Mesodermal cell (in vitro differentiated cells): ENCODE measurements at regions not wholly inside any gene's neighbourhood (a gene's known extent, or its start where the extent isn't known, plus 50 kb on each side); places are given as distances from the start of the nearest gene placed in this dataset.

ENCODE experiments used
- H3K27ac ChIP-seq: 2 replicates; pipeline ENCODE4 v1.7.0; 2013; ENCODE audit warnings: mild to moderate bottlenecking, low read depth, low read length, moderate library complexity; ENCODE audit not compliant: severe bottlenecking
- H3K36me3 ChIP-seq: 2 replicates; pipeline ENCODE4 v1.7.1; 2013; ENCODE audit warnings: mild to moderate bottlenecking, low read length, moderate library complexity; ENCODE audit not compliant: control insufficient read depth, insufficient read depth
- H3K4me1 ChIP-seq: one replicate; pipeline ENCODE4 v1.7.1; 2013; ENCODE audit warnings: mild to moderate bottlenecking, low read length; ENCODE audit not compliant: insufficient read depth, control insufficient read depth, poor library complexity, severe bottlenecking
- H3K4me3 ChIP-seq: 2 replicates; pipeline ENCODE4 v1.7.0; 2013; ENCODE audit warnings: low read length, control low read depth, mild to moderate bottlenecking; ENCODE audit not compliant: insufficient read depth, poor library complexity, severe bottlenecking; ENCODE audit errors: extremely low read depth
- H3K9me3 ChIP-seq: 2 replicates; pipeline ENCODE4 v1.7.1; 2013; ENCODE audit warnings: mild to moderate bottlenecking, low read length, moderate library complexity; ENCODE audit not compliant: control insufficient read depth
- WGBS, 2 experiments: methylation state at CpG; one replicate each; pipeline ENCODE4 v1.1.5; 2013; ENCODE audit warnings: missing lambda C conversion rate in 2 of 2; ENCODE audit not compliant: insufficient coverage in 2 of 2; 5-methylcytosine and 5-hydroxymethylcytosine counted together

DNA sequence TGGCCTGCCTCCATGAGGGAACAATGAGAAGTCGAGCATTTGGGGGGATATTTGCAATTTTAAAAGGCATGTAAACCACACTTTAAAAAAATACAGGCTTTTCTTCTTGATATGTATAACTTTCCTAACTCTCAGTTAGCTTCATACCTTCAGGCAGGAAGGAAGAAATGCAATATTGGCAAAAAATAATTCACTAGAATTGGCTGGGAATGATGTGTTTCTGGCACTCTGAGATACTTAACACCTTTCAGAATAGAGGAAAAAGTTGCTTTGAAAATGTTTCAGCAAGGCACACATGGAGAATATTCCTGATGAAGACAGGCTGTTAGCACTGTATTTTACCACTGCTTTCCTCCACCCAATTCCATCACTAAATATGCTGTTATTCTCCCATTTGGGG lies 747.6 kb downstream of the HDGFL1 start:
- no CpG with 5 or more reads among the region's 1 CpG for WGBS, 2 experiments

GRCh38 chr6:23319582-23319981 lies 750.2 kb downstream of the HDGFL1 start:
- Histone ChIP-seq H3K9me3 (no peaks in the 10 kb centered on the region), H3K4me1 (peaks cover 5% of the 10 kb centered on the region), H3K4me3 (no peak overlapping the region), H3K36me3 (no peaks in the 10 kb centered on the region), H3K27ac (no peak overlapping the region)
- 100% methylated on average over 3 of the region's 3 CpGs; no CpG with 5 or more reads in 1 of the 2 experiments for WGBS, 2 experiments

More for the DNA sequence above, 747.6 kb downstream of the HDGFL1 start:
- peak overlapping the region; percentile 36 for H3K27ac ChIP-seq
- H3K4me1 ChIP-seq = peaks cover 5% of the 10 kb centered on the region
- no peaks in the 10 kb centered on the region for H3K9me3 ChIP-seq
- H3K36me3 ChIP-seq = no peaks in the 10 kb centered on the region
- no peak overlapping the region for H3K4me3 ChIP-seq

DNA sequence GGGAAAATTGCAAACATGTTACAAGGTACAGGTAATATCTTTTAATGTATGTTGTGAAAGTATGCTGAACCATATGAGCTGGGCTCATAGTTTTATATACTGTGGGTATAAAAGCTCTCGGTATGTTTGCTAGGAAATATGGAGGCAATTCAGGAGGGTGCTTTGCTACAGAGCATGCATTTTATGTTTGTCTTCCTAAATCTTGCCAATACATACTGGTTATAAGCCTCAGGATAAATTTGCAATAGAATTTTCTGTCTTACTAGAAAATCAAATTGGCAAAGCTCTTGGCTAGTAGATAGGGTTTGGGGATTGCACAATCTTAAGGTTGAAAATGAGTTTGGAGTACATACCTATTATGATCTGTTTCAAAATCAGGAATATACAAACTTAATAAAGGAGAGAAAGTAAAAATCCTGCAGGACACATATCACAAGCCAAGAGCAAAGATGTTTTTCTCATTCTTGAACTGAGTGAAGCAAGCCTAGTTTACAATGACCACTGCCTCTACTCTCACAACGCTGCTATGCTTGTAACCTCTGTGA lies 751.2 kb downstream of the HDGFL1 start:
- Histone ChIP-seq H3K9me3 (no peaks in the 10 kb centered on the region), H3K36me3 (no peaks in the 10 kb centered on the region), H3K4me3 (no peak overlapping the region), H3K4me1 (peaks cover 5% of the 10 kb centered on the region), H3K27ac (no peak overlapping the region)
- WGBS, 2 experiments = 80 to 100% methylated on average over 1 to 2 of the region's 2 CpGs

DNA sequence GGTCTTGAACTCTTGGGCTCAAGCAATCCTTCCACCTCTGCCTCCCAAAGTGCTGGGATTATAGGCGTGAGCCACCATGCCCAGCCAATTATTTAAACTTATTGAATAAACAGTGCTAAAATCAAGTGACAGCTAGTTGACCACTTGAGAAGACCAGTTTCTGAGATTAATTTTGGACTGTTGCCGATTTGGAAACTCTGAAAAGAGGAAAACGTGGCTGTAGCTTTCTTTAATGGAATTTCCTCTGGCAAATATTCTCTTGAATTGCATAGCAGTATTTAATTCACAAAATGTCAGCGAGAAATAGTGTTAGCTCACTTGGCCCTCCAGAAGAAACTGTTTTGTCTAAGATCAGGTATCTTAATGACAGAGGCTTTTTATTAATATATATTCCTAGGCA lies 754.5 kb downstream of the HDGFL1 start:
- Histone ChIP-seq H3K9me3 (no peaks in the 10 kb centered on the region), H3K4me1 (no peaks in the 10 kb centered on the region), H3K4me3 (no peak overlapping the region), H3K36me3 (no peaks in the 10 kb centered on the region), H3K27ac (no peak overlapping the region)
- WGBS, 2 experiments = 76 to 95% methylated on average over 2 to 3 of the region's 4 CpGs

DNA sequence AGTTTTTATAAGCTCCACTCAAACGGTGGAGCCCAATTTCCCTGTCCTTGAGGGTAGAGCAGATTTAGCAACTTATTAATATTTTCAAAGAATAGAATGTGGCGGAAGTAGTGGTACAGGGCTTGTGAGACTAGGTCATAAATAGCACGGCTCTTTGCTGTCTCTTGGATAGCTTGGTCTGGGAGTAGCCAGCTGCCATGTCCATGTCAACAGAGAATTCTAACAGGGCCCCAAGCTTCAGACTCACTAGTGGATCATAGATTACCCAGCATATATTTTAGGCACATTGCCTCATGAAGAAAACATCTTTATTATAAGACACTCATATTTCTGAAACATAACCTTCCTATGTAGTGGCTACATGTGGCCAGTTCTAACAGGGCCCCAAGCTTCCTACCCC lies 755.7 kb downstream of the HDGFL1 start:
- Histone ChIP-seq H3K4me3 (no peak overlapping the region), H3K27ac (no peak overlapping the region), H3K9me3 (no peaks in the 10 kb centered on the region), H3K36me3 (no peaks in the 10 kb centered on the region), H3K4me1 (no peaks in the 10 kb centered on the region)
- WGBS, 2 experiments = 100% methylated on average over 1 to 2 of the region's 3 CpGs

DNA sequence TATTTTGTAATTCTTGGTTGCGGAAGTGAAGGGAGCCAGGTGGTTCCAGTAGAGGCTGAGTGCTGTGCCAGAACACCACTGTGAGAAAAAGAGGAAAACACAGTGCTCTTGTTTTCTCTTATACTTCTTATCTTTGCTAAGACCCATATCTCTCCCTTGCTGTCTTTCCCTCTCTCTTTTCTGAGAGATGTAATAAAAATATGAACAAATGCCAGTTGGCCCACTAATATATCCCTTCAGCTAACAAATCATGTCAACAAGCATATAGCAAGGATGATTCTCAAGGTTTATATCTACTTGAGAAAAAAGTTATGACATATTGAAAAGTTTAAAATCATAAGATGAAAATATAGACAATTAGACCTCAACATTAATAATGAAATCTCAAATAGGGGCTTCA lies 758.3 kb downstream of the HDGFL1 start:
- WGBS, 2 experiments = 100% methylated on average over 1 of the region's 1 CpG; no CpG with 5 or more reads in 1 of the 2 experiments

DNA sequence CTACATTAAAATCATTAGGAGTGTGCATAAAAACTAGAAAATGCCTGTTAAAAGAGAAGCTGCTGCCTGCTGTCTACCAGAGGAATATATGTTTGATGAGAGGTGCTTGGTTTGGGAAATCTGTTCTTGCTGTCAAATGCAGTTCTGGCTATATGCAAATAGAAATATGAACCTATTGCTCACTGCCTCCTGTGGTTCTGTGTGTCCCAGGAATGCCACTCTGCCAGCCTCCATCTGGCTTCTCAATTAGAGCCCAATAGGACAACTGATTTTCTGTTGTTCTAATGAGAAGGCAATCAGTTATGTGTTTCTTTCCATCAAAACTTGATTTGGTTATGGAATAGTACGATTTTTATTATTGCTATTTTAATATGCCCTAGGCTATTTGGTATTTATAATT lies 759.7 kb downstream of the HDGFL1 start:
- H3K36me3 ChIP-seq = no peaks in the 10 kb centered on the region
- no peak overlapping the region for H3K27ac ChIP-seq
- H3K4me3 ChIP-seq = no peak overlapping the region
- no peaks in the 10 kb centered on the region for H3K4me1 ChIP-seq
- WGBS, 2 experiments = no CpG with 5 or more reads among the region's 1 CpG
- H3K9me3 ChIP-seq = no peaks in the 10 kb centered on the region

More for the DNA sequence above, 758.3 kb downstream of the HDGFL1 start:
- Histone ChIP-seq H3K36me3 (no peaks in the 10 kb centered on the region), H3K4me3 (no peak overlapping the region), H3K27ac (no peak overlapping the region), H3K4me1 (no peaks in the 10 kb centered on the region), H3K9me3 (no peaks in the 10 kb centered on the region)

DNA sequence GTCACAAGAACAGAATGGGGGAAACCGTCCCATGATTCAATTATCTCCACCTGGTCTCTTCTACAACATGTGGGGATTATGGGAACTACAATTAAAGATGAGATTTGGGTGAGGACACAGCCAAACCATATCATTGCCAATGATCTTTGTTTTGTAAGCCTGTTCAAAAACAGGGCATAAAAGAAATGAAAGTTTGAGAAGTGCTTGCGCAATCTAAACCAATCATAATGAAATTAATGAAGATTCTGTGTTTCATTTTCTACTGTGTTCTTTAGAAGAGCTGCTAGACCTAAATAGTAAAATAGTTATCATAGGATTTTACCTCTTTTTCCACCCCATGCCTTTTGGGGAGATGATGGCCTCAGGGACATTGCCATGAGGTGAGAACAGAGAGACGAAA lies 761.3 kb downstream of the HDGFL1 start:
- no CpG with 5 or more reads among the region's 3 CpGs for WGBS, 2 experiments
- no peak overlapping the region for H3K27ac ChIP-seq
- no peak overlapping the region for H3K4me3 ChIP-seq
- H3K36me3 ChIP-seq = no peaks in the 10 kb centered on the region
- no peaks in the 10 kb centered on the region for H3K4me1 ChIP-seq
- H3K9me3 ChIP-seq = no peaks in the 10 kb centered on the region

DNA sequence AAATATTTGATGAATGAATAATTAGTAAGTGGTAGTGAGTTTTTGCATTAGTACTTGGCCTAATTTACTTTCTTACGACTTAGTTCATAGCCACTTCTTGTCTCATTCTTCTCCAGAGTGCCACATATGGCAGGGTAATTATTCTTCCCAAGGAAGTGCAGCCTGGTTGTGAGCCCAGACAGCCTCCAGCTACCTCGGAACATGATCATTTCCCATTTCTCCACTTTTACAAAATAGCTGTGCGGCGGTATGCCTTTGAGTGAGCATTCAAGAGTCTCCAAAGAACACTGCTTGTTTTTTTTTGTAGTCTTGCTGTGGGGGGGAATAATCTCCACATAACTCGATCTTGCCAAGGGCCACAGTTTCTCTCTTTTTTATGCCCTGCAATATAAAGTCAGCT lies 765.0 kb downstream of the HDGFL1 start:
- no peaks in the 10 kb centered on the region for H3K4me1 ChIP-seq

GRCh38 chr6:23335894-23336293 lies 766.5 kb downstream of the HDGFL1 start:
- WGBS, 2 experiments = 100% methylated on average over 1 of the region's 2 CpGs; no CpG with 5 or more reads in 1 of the 2 experiments
- no peaks in the 10 kb centered on the region for H3K9me3 ChIP-seq
- no peak overlapping the region for H3K4me3 ChIP-seq
- H3K27ac ChIP-seq = no peak overlapping the region
- H3K36me3 ChIP-seq = no peaks in the 10 kb centered on the region
- no peaks in the 10 kb centered on the region for H3K4me1 ChIP-seq

More for the DNA sequence above, 765.0 kb downstream of the HDGFL1 start:
- no peaks in the 10 kb centered on the region for H3K36me3 ChIP-seq
- H3K9me3 ChIP-seq = no peaks in the 10 kb centered on the region
- no peak overlapping the region for H3K4me3 ChIP-seq
- no peak overlapping the region for H3K27ac ChIP-seq
- WGBS, 2 experiments = 61% methylated on average over 3 of the region's 5 CpGs; no CpG with 5 or more reads in 1 of the 2 experiments

DNA sequence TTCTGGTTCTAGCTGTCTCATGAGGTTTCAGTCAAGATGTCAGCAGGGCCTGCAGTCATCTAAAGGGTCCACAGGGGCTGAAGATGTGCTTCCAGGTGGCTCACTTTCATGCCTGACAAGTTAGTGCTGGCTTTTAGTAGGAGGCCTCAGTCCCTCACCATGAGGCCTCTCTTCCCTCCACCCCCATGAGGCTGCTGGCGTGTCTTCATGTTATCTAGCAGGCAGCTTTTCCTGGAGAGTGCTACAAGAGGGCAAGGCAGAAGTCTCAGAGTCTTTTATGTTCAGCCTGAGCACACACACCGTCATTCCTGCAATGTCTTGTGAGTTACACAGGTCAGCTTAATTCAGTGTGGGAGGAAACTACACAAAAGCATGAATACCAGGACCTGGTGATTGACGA lies 769.9 kb downstream of the HDGFL1 start:
- Histone ChIP-seq H3K4me1 (no peaks in the 10 kb centered on the region), H3K36me3 (no peaks in the 10 kb centered on the region), H3K9me3 (no peaks in the 10 kb centered on the region), H3K4me3 (no peak overlapping the region), H3K27ac (no peak overlapping the region)
- 65 to 83% methylated on average over 2 to 3 of the region's 3 CpGs for WGBS, 2 experiments
